ENCODE measurements at regions not wholly inside any gene's neighbourhood (a gene's known extent, or its start where the extent isn't known, plus 50 kb on each side); places are given as distances from the start of the nearest gene placed in this dataset.

DNA sequence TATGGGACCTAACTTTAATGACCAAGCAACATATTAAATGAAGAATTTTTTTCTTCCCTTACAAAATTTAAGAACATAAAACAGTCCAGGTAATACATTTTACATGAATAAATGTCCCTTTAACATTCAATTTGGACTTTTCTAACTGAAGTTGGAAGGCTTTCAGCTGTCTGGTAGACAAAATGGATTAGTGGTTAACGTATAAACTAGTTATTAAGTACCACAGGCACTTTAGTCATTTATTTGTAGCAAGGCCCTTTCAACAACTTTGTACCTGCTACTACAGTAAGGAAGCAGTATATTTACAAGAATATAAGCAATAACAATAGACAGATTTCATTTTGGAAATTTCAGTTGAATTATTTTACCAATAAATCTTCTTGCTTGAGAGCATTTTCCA is 152.5 kb upstream of the TENT5D start:
- no peaks in the 10 kb centered on the region for H3K4me1 ChIP-seq (ENCODE audit: insufficient read depth)
- no peak overlapping the region for H3K27ac ChIP-seq
- no peaks in the 10 kb centered on the region for H3K27me3 ChIP-seq
- TF ChIP-seq, protein P1, sequence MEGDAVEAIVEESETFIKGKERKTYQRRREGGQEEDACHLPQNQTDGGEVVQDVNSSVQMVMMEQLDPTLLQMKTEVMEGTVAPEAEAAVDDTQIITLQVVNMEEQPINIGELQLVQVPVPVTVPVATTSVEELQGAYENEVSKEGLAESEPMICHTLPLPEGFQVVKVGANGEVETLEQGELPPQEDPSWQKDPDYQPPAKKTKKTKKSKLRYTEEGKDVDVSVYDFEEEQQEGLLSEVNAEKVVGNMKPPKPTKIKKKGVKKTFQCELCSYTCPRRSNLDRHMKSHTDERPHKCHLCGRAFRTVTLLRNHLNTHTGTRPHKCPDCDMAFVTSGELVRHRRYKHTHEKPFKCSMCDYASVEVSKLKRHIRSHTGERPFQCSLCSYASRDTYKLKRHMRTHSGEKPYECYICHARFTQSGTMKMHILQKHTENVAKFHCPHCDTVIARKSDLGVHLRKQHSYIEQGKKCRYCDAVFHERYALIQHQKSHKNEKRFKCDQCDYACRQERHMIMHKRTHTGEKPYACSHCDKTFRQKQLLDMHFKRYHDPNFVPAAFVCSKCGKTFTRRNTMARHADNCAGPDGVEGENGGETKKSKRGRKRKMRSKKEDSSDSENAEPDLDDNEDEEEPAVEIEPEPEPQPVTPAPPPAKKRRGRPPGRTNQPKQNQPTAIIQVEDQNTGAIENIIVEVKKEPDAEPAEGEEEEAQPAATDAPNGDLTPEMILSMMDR (IDR thresholded peaks at IDR 0.05): no peak
- TF ChIP-seq POLR2A (IDR thresholded peaks at IDR 0.05) (no peak), EP300 (IDR thresholded peaks at IDR 0.05) (no peak)
- intact Hi-C loops (cut with DNase I): no loop called here
- no peak for DNase-seq
- H3K36me3 ChIP-seq: no peaks in the 10 kb centered on the region
- no peak overlapping the region for H3K4me3 ChIP-seq
- no peaks in the 10 kb centered on the region for H3K9me3 ChIP-seq
- 38 to 48% (median 46%) methylated on average over 1 of the region's 1 CpG for WGBS, 3 donors

DNA sequence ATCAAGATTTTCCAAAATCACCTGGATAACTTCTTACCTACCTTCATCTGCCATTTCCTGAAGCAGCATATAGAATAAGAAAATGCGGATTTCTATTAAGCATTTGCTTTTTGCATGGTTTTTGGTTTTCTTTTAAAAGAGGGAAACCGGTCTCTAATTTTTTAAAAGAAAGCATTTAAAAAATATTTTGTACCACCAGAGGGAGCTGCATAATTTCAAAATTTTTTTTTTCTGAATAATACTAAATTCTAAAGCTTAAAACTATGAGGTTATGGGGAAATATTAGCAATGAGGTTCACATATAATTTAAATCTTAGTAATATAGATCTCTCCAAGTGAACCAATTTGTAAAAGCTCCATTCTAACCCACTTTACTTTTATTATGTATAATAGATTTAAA is 137.7 kb upstream of the TENT5D start:
- no peak for DNase-seq
- Histone ChIP-seq H3K9me3 (no peaks in the 10 kb centered on the region), H3K4me3 (no peak overlapping the region), H3K4me1 (ENCODE audit: insufficient read depth) (no peaks in the 10 kb centered on the region), H3K27ac (no peak overlapping the region), H3K27me3 (no peaks in the 10 kb centered on the region), H3K36me3 (no peaks in the 10 kb centered on the region)
- no peak for TF ChIP-seq POLR2A (IDR thresholded peaks at IDR 0.05)
- no peak for TF ChIP-seq EP300 (IDR thresholded peaks at IDR 0.05)
- TF ChIP-seq, protein P1 (IDR thresholded peaks at IDR 0.05): no peak
- WGBS, 3 donors: 18 to 40% (median 24%) methylated on average over 2 of the region's 2 CpGs
- intact Hi-C loops (cut with DNase I): loop anchor here in 2 of 4 donors (2.0 to 5.0 kb wide), 2 partner anchors 36 to 295 kb away; no protein-coding TSS in a partner anchor

DNA sequence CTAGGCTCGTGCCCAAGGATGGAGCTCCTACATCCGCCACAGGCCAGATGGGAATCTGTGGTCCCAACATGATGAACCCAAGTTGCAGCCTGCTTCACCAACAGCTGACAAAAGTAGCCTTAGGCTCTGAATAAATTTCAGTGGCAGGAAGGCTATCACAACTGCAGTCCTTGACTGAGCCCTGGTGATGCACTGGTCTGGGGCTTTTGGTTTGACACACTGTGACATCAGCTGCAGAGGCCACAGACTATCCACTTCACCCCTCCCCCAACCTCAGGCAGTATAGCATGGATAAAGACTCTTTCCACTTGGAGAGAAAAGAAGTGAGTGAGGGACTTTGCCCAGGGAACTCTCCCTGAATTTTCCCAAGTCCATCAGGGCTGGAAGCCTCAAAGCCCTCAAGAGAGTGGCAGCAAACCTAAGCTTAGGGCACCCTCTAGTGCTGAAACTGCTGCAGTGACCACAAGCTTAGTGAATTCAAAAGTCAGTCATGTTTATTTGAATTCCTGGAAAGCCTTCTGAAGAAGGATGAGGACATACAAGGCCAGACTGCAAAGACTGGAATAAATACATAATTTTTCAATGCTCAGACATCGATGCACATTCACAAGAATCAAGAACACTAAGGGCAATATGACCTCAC is 135.0 kb upstream of the TENT5D start:
- Histone ChIP-seq H3K27ac (no peak overlapping the region), H3K9me3 (no peaks in the 10 kb centered on the region), H3K36me3 (no peaks in the 10 kb centered on the region), H3K4me3 (no peak overlapping the region), H3K27me3 (no peaks in the 10 kb centered on the region), H3K4me1 (ENCODE audit: insufficient read depth) (no peaks in the 10 kb centered on the region)
- no peak for DNase-seq
- WGBS, 3 donors: 59 to 65% (median 61%) methylated on average over 3 of the region's 3 CpGs
- intact Hi-C loops (cut with DNase I): no loop called here
- no peak for TF ChIP-seq POLR2A (IDR thresholded peaks at IDR 0.05)
- no peak for TF ChIP-seq EP300 (IDR thresholded peaks at IDR 0.05)
- TF ChIP-seq, protein P1 (IDR thresholded peaks at IDR 0.05): no peak

DNA sequence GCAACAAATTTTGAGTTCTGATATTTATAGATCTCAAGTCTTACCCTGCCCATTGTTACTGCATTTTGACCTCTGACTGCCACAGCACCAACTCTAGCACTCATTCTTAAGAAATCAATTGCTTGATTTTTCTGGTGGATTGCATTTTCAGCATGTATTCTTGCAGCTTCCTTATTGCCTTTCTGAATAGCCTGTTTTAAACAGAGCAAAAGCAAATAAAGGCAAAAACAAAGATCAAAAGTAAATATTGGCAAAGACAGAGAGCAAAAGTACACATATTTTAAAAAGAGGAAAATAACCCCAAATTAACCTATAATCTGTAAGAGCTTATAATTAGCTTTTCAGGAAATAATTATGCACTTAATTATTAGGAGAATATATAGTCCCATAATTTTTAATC is 129.4 kb upstream of the TENT5D start:
- Histone ChIP-seq H3K27me3 (no peaks in the 10 kb centered on the region), H3K36me3 (no peaks in the 10 kb centered on the region), H3K4me3 (no peak overlapping the region), H3K4me1 (ENCODE audit: insufficient read depth) (no peaks in the 10 kb centered on the region), H3K27ac (no peak overlapping the region), H3K9me3 (no peaks in the 10 kb centered on the region)
- no peak for DNase-seq
- TF ChIP-seq EP300 (IDR thresholded peaks at IDR 0.05): no peak
- TF ChIP-seq, protein P1 (IDR thresholded peaks at IDR 0.05): no peak
- intact Hi-C loops (cut with DNase I): no loop called here
